HT-29 (cell line): ENCODE measurements at regions not wholly inside any gene's neighbourhood (a gene's known extent, or its start where the extent isn't known, plus 50 kb on each side); places are given as distances from the start of the nearest gene placed in this dataset.
"Not testable (repeated sequence)": the region's sequence is repeated elsewhere in the genome, so short reads cannot be mapped to it uniquely, and the experiment has no call there.

Source experiments
- DNase-seq: peaks from one replicate; pipeline ENCODE4 v3.0.0-alpha.2; 2015; ENCODE audit warnings: low spot score

DNA sequence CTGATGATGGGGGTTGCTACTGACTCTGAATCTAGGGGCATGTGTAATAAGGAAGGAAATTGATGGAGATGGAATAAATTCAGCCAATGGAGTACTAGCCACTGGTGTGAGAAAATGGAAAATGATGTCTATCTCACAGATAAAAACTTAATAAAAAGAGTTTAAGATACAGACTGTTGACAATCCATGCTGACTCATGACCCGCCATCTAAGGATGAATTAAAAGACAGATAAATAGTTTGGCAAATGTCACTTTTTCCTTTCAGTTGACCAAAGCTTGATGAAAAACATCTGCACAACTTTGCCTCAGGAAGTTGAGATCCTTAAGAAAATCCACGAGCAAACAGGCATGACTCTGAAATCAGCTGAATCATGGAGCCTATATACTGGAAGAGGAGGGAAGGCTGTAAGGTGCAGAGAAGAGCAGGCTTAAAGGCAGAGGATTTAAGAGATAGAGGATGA is 82.6 kb upstream of the BMP5 start:
- no peak for DNase-seq

DNA sequence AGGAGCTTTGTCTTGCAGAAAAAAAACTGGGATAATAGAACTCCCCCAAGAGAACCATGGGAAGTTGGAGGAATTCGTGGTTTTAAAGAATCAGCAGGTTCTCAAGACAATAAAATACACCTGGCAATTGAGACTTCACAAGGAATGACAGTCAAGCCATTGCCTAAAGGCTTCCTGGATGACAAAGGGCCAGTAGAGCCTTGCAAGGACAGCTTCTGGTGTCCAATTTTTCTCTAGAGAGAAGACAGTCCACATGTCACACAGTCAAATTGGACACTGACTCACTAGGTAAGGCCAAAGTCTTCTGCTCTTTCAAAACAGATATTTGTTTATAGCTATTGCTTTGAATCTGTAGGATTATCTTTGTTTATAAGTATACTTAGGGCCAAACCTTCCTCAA is 80.3 kb upstream of the BMP5 start:
- DNase-seq = no peak

DNA sequence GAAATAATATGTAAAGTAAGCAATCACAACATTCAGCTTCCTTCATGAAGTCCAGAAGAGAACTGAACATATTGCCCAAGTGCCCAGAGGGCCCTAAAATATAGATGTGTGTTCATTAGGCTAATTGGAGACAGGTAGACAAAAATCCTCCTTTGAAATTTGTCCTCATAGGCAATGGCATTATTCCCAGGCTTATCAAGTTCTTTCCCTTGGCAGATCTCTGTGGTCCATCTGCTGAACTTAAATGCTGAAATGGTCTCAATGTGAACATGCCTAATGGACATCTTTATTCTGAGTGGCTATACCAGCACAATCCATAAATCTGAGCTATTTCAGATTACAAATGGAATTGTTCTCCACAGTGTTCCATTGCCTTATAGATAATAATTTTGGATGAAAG is 79.0 kb upstream of the BMP5 start:
- DNase-seq = no peak

DNA sequence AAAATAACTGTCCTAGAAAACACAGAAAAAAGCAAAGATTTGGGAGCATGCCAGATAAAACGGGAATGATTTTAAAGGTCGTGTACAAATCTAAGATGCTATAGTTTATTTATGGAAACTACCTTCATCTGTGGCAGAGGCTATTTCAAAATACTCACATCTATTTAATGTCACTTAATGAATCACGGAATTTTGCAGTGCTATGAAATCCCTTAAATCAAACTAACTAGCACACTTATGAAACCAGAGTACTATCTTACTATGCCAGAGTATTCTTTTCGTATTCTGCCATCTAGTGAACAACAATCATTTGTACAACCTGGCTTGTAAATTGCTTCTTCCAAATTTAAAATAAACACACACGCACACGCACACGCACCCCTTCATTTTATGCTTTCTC is 77.9 kb upstream of the BMP5 start:
- peak; percentile 53 for DNase-seq

DNA sequence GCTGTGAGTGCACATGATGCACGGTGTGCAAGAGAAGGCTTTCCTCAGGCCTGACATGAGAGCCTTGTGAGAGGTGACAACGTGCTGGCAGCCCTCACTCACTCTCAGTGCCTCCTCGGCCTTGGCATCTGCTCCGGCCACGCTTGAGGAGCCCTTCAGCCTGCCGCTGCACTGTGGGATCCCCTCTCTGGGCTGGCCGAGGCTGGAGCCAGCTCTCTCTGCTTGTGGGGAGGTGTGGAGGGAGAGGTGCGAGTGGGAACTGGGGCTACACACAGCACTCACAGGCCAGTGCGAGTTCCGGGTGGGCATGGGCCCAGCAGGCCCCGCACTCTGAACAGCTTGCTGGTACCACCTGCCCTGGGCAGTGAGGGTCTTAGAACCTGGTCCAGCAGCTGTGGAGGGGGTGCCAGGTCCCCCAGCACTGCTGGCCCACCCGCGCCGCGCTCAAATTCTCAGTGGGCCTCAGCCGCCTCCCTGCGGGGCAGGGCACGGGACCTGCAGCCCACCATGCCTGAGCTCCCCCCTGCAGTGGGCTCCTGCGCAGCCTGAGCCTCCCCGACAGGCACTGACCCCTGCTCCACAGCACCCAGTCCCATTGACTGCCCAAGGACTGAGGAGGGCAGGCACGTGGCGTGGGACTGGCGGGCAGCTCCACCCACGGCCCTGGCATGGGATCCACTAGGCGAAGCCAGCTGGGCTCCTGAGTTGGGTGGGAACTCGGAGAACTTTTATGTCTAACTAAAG is 74.9 kb upstream of the BMP5 start:
- DNase-seq = no peak

DNA sequence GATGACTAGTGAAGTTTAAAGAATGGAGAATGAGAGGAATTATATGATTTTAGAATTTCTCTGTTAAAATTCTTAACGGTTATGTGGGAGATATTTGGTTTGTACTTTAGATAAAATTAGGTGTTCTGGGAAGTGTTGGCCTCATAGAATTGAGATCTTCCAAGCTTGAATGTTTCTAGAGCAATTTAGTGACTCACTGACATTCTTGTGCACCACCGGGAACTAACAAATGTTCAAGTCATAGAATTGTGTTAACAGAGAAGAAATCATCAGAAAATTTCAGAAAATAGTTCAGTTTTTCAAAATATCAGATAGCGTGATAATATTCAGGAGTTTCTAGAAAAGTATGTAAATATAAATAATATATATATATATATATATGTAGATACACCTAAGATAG is 67.9 kb upstream of the BMP5 start:
- DNase-seq = no peak

DNA sequence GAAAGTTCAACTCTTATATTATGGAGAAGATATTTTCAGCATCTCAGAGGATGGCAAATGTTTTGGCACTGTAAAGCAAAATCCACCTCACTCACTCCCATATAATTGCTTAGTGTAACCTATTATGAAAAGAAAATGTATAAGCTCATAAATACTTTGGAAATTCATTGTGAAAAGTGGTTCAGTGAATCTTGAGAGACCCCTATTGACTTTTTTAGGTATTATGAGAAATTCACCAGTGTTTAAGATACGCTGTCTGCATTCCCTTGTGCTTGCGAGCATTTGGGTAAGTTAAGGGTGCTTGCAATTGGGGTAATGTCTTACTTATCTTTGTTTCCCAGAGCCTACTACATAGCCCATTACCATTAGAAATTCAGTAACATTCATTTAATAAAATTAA is 66.3 kb upstream of the BMP5 start:
- no peak for DNase-seq

DNA sequence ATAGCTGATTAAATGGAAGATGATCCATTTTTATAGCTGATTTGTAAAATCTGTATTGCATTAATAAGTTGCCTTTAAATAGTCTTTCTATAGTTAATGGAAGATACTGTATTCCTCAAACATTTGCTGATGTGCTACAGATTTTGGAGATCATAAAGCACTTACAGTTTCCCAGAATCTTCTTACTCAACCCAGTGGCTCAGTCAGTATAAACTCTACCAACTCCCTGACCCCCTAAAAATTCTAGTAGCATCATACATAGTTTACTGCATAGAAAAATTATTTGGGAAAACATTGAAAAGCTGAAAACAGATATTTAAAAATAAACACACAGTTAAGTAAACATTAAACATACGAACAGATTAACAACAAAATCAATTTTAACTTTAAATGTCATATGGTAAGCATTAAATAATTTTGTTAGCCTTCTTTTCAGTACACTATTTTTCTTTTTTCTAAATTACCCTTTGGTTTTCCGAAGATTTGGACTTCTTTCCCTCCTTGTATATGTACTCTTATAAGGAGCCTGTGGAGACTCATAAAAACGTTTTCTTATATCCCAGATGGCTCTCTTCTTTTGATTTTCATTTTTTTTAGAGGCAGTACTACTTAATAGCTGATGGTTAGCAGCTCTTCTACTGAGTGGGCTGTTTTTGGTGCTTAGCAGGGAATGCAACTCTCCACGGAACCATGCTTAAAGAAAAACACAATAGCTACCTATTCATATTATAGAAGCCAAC is 62.7 kb upstream of the BMP5 start:
- no peak for DNase-seq

DNA sequence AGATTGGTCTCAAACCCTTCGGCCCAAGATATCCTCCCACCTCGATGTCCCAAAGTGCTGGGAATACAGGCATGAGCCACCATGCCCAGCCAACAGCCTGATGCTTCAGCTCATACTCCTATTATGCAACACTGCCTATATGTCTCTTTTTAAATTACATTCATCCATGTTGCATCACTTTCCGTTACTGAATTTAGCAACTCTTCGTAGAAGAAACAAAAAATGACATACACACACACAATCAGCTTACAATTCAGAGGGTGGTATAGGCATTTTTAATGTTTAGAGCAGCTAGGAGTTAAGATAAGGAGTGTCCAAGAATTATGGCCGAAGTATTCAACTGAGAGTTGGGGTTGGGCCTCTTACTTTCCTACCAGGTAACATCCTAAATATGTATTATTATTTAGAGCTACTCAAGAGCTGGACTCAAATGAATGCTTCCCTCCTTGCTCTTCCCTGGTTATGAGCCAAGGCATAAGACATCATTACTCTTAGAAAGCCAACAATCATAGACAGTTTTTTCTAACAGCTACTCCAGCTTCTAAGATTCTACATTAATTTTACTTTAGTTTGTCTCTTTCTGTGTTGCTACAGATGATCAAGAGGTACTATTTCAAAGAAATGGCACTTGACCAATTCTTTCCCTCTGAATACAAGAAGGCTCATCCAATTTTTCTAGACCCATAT is 62.0 kb upstream of the BMP5 start:
- no peak for DNase-seq

DNA sequence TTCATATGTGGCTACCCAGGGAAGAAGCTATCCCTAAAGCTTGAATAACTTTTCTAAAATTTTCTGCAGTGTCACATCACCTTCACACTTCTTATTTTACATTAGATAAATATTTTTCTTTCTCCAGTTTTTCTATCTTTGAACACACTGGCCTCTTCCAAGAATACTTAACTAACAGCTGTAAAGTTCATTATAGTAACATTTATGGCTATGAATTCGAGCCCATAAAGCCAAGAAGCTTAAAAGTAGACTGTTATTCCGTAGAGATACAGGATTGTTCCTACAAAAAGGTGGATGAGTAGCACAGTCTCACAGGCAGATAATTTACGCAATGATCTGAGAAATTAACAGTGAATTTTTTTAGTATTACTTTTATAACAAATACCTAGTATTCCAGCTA is 55.7 kb upstream of the BMP5 start:
- no peak for DNase-seq

DNA sequence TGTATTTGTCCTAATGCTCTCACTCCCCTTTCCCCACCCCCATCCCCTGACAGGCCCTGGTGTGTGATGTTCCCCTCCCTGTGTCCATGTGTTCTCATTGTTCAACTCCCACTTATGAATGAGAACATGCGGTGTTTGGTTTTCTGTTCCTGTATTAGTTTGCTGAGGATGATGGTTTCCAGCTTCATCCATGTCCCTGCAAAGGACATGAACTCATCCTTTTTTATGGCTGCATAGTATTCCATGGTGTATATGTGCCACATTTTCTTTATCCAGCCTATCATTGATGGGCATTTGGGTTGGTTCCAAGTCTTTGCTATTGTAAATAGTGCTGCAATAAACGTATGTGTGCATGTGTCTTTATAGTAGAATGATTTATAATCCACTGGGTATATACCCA is 52.3 kb upstream of the BMP5 start:
- not testable (repeated sequence) for DNase-seq

DNA sequence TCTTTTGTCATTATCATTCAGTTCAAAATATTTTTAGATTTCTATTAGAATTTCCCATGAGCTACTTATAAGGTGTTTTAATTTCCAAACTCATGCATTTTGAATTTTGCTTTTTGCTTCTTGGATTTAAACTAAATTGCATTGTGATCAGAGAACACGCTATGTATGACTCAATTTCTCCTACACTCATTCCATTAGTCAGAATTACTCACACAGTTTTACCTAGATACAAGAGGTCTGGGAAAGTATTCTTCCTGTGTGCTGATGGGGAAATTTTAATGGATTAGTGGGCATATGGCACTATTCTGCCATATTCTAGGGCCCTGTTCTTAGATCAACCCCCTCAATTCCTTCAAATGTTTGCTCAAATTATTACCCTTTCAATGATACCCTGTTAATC is 49.9 kb upstream of the BMP5 start:
- no peak for DNase-seq
